Activated CD8-positive, alpha-beta memory T cell treated with anti-CD3 and anti-CD28 coated beads, Interleukin-2, amount 50 U/mL, for 4 hours (primary cell): ENCODE measurements at regions not wholly inside any gene's neighbourhood (a gene's known extent, or its start where the extent isn't known, plus 50 kb on each side); places are given as distances from the start of the nearest gene placed in this dataset.
"Not testable (repeated sequence)": the region's sequence is repeated elsewhere in the genome, so short reads cannot be mapped to it uniquely, and the experiment has no call there.

Experiments
- DNase-seq: peaks from one replicate; pipeline ENCODE4 v3.0.0-alpha.2; 2020

DNA sequence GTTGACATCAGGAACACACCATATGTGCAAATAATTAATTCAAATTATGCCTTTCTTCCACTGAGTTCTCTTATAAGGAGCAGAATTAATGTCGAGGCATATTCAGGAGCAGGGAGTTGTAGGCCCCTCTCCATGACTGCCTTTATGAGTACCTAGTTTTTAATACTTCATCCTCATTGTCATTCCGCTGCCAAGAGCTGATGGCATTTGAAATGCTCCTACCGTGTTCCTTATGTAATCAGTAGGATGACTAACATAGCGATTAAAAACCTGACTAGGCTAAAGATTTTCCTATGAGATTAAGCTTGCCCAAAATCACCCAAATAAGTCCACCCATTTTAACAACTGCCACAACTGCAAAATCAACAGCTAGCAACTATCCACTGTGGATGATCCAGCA is 220.6 kb downstream of the DHX15 start:
- DNase-seq = no peak

DNA sequence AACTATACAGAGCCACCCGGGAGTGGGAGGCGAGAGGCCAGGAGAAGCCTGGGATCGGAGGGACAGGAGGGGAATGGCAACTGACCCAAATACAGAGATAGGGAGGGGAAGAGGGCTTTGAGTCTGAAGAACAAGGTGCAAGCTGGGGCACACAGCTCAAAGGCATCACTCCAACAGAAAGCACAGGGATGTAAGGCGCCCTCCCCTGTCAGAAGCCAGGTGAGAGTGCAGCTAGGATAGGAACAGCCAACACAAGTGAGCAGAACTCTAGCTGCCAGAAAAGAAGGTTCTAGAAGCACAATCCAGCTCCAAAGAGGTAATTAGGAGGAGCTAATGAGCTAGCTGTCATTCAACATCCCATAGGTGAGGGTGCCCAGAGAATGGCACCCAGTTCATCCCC is 232.2 kb downstream of the DHX15 start:
- no peak for DNase-seq

DNA sequence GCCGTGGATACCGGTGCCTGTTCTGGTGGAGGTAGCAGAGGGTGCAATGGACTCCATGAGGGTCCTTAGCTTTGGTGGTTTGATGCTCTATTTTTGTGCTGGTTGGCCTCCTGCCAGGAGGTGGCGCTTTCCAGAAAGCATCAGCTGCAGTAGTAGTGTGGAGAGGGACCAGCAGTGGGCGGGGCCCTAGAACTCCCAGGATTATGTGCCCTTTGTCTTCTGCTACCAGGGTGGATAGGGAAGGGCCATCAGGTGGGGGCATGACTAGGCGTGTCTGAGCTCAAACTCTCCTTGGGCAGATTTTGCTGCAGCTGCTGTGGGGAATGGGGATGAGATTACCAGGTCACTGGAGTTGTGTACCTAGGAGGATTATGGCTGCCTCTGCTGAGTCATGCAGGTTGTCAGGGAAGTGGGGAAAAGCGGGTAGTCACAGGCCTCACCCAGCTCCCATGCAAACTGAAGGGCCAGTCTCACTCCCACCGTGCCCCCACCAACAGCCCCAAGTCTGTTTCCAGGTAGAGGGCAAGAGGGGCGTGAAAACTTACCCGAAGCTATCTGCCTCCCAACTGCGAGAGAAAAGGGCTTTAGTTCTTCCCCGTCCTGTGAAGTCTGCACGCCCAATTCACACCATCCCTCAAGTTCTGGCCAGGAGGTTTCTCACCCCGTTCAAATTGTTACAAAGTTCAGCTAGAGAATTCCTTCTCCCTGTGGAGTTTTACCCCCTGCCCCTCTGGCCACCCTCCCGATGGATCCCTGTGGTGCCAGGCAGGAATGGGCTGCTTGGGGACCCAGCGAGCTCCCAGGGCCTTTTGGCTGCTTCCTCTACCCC is 235.0 kb downstream of the DHX15 start:
- not testable (repeated sequence) for DNase-seq

DNA sequence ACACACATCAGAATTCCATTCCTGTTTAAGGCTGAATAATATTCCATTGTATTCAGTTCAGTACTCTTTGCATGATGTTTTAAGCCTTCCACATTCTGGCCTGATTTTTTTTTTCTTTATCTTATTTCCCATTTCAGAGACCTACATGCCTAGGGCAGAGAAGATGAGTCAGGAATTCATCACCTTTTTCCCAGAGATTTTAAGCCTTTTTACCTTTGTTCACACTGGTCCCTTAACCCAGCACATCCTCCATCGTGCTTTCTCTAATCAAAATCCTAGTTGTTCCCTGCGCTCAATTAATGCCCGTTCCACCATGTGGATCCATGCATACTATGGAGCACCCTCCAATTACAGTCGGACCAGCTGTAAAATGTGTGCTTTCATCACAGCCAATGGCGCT is 245.1 kb downstream of the DHX15 start:
- no peak for DNase-seq

DNA sequence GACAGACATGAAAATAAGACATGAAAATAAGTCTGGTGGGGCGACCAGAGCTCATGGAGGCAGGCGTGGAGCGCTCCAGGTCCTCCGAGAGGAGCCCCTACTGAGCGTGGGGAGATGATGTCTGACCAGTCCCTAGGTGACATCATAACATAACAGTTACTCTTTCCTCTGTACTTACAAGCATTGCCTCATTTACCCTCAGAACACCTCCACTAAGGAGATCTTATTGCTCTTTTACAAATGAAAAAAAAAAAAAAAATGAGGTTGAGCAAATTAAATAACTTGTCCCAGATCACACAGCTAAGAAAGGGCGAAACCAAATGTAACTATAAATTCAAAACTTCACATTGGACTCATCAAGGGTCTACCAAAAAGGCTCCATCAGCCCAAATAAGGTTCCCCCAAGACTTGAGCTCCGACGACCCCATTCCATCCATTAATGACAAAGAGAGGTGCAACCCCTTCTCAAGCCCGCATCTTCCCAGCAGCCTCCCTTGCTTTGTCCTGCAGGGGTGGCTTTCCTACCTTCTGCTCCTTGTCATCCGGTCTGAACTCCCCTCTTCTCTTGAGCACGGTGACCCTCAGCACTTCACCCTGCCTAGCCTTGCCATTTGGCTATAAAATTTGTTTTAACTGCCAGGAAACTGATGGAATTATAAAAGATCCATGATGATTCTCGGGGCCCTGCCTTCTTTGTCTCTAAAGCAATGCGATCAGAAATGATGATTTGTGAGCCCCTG is 246.7 kb downstream of the DHX15 start:
- DNase-seq = no peak

DNA sequence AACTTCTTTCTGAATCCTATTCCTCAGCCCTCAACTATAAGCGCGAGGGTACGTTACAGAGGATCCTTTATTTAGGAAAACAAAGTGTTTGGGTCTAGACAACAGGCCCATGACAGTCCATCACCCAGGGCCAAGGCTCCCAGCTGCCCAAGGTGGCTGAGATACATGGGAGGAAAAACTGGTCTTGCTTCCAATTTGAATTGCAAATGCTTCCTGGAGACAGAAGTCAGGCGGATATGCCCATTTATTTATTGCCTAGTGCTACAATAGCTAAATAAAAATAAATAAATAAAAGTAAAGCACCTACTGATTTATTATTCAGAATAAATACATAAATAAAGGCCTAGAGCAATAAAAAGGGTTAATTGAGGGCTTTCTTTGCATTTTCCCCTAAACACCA is 248.7 kb downstream of the DHX15 start:
- DNase-seq = no peak

DNA sequence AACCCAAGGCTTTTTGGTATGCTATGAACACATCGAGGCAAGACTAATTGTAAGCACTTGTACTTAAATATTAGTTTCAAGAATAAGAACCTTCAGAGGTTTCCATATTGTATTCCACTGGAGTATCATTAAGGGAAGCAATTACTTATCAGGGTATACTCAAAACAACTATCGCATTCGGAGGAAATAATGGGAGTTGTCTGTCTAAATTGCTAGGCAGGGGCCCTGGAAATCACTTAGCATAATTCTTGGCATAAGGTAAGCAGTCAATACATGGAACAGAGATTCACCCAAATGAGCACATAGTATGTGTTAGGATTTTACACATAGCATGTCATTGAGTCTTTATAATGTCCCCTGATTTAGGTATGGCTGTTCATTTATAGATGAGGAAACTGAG is 249.4 kb downstream of the DHX15 start:
- DNase-seq = no peak

DNA sequence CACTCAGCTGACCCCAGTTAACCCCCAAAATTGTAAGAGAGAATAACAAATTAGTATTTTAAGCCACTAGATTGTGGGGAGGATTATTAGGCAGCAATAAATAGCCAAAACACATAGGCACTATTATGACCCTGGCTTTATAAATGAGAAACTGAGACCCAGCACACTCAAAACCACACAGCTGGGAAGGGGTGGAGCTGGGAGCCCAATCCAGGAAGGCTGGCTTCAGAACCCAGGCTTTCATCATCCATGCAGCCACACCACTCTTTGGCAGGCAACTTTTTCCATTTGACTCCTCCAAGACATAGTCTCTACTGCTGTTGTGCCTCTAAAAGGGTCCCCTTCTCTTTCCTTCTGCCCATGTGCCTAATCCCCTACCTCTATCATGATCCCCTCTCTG is 253.8 kb downstream of the DHX15 start:
- DNase-seq = no peak

DNA sequence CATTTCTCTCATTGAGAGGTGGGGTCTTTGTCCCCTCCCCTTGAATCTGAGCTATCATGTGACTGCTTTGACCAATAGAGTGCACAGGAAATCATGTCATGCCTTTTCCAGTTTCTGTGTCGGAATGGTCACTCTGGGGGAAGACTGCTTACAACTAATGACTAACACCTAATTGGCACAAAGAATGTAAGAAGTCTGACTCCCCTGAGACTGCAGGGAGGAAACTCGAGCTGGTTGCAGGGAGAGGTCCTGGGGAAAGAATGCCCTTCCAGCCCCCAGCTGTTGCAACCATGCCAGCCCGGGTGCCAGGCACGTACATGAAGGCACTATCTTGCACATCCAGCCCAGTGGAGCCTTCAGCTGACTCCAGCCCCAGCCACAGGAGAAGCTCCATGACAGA is 254.2 kb downstream of the DHX15 start:
- no peak for DNase-seq

DNA sequence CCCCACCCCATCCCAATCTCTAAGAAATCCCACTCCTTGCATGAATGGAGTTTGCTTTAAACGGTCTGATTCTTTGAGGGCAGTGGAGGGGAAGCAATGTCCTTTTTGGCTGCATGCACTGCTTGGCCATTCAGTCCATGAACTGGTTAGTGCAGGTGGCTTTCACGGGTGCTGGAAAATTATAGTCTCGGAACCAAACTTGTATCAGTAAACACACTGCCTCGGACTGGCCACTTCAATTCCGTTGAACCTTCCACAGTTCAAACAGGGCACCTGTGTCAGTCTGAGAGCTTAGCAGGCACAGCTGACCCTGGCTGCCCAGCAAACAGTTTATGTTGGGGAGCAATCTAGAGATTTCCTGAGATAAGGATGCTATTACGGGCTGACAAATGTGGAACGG is 255.6 kb downstream of the DHX15 start:
- no peak for DNase-seq

DNA sequence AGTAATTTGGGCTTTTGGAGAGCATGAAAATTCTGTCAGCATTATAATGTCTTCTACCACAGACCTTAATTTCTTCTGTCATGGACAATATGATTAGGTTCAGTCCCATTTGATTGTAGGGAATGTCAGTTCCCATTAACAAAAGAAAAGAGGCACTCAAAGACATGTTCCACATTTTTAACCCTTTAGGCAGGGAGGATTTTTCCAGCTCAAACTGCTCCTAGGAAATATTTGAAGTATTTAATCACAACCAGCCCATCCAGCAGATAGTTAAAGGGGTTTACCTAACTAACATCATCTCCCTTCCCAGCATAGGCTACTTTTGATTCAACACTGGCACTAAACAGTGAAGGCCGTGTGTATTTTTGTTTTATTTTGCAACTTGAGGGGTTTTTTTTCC is 256.0 kb downstream of the DHX15 start:
- DNase-seq = no peak

DNA sequence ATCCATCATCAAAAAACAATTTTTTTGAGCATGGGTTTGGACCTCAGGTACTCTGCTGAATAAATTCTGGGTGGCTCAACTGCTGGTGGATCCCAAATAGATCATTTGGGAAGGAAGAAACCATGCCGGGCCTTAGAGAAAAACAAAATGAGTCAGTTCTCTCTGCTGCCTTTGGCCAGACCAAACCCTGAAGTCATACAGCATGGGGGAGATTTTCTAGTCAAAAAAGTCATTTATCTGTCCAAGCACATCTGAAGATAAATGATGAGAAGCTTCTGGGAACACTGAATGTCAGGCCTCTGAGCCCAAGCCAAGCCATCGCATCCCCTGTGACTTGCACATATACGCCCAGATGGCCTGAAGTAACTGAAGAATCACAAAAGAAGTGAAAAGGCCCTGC is 261.4 kb downstream of the DHX15 start:
- DNase-seq = no peak

DNA sequence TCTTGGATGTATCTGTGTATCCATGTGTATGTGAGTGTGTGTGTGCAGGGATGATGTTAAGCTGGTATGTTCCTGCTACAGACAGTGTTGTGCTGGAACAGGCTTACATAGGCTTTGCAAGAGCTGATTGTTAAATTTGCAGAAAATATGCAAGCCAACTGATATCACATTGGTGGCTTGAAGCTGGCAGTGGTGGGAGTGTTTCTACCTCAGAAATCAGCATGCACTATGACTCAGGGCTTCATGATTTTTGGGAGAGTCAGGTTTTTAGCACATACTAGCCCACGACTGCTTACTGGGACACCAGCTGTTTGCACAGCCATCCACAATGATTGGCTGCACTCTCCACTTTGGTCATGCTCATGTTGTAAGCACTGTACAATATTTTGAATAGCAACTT is 261.8 kb downstream of the DHX15 start:
- no peak for DNase-seq

DNA sequence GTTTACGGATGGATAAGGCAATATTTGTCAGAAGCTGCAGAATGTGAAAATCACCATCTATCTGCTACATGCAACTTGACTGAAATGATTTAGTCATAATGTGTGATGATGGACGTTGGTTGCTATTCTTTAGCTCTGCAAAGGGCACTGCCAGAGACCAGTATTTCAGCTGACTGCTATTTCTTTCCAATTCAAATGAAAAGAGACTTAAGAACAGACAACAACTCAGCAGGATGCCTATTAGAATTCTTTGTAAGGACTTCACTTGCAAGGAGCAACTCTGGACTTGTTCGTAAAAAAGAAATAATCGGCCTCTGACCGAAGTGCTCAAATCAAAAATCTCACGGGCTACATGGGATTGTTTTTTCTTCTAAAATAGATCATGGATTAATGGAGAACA is 262.7 kb downstream of the DHX15 start:
- no peak for DNase-seq

DNA sequence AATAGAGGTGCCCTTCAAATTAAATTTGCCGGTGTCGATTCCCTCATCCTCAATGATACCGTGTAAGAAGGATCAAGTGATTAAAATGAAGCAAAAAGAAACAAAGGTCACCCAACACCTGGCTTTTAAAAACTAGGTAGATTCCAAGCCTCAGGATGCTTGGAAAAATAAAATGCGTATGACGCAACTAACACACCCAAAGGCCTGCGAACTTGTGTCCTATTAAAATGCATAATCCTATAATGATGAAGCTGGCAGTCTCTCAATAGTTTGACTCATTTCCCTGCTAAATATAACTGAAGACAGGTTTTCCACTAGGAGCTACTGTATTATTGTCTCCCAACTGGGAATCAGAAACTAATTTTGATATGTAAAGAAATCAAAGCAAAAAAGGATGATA is 263.2 kb downstream of the DHX15 start:
- DNase-seq = no peak

DNA sequence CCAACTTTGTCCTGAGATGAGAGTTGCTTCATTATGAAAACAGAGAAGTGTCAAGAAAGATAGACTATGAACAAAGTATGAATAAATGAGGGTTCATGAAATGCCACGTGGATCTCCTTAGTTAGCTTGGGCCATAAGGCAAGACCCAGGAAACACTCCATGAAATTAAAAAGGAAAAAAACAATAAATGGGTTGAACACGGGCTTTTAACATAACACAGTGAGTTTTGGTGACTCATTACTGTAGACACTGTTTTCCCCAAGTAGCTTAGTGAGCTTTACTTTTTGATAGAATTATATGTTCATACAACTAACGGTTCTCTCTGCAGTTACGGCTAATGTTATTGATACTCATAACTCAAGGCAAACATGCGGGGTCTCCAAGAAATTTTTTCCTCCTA is 265.0 kb downstream of the DHX15 start:
- no peak for DNase-seq

DNA sequence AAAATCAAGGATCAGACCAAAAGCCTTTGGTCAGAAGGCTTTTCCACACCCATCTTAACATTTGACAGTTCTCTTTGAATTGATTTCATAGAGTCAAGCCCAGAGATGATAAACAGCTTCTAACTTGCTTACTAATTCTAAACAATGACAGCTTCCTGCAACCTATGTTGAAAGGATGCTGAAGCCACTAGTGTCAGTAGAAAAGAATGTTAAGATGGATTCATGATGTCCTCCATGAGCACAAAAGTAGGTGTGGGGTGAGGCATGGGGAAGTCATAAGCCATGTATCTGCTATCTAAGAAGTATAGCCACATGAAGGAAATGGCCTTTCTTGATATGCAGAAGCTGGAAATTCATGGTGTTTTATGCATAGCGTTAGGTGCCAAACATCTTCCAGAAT is 269.3 kb downstream of the DHX15 start:
- DNase-seq = no peak

DNA sequence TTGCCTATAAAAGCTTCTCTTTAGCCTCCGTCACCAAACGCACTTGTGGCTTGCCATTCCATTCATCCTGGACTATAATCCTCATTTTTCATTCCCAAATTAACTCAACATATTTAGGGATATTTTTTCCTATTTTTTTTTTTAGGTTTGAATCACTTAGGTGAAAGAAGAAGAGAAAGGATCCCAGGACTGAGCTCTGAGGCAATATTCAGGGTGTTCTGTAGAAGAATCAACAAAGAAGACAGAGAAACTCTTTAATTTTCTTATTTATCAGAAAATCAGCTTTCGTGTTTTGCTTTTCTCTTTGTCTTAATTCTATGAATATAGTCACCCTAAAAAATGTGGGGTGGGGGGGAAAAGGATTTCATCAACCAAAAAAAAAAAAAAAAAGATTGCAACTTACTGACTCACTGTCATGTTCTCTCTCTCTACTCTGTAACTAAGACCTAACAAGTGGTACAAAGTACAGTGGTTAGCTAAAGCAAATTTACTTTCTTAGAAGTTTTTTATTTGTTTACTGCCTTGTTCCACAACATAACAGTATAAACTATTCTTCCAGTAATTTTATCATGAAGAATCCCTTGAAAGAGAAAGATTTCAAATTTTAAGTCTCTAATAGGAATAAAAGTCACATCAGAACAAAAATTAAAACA is 272.0 kb downstream of the DHX15 start:
- no peak for DNase-seq

DNA sequence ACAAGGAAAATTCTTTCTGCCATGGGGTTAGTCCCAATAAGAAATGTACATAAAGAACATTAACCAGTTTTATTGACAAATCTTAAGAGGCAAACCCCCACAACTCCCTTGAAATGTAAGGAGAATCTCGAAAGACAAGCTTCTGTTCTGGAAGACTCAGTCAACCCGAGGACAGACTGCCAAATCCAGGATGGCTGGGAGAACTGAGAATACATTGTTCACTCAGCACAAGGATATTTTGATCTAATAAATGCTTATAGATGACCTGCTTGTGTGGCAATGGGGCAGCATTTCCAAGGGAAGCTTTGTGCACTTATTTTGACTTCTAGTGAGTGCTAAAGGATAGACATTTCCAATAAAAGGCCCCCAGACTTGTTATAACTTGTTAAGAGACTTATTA is 280.4 kb downstream of the DHX15 start:
- no peak for DNase-seq

DNA sequence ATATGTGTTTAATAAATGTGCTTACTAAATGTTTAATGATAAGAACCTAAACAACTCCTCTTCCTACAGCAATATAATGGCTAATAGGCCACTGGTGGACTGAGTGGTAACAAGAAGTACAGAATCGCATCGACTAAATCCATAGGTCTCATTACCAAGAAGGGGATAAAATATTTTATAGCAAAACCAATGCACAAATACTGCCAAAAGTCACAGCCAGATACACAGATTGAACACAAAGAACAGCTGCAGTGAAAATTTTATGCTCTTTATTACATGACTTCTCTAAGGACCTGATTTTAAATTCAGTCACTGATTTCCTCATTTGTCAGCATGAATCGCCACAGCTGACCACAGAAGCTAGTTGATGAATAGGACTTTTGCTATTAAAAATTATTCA is 285.4 kb downstream of the DHX15 start:
- DNase-seq = no peak

DNA sequence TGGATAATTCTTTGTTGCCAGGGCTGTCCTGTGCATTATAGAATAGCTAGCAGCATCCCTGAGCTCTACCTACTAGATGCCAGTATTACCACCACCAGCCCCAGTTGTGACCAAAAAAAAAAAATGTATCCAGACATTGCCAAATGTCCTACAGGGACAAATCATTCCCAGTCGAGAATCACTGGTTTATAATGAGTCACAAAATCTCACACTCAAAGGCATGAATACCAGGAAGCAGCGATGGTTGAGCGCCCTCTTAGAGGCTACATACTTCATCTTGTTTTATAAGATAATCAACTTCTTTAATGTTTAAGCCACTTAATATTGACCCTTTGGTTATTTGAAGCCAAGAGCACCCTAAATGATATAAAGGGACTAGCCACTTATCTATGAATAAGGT is 297.3 kb downstream of the DHX15 start:
- DNase-seq = no peak

DNA sequence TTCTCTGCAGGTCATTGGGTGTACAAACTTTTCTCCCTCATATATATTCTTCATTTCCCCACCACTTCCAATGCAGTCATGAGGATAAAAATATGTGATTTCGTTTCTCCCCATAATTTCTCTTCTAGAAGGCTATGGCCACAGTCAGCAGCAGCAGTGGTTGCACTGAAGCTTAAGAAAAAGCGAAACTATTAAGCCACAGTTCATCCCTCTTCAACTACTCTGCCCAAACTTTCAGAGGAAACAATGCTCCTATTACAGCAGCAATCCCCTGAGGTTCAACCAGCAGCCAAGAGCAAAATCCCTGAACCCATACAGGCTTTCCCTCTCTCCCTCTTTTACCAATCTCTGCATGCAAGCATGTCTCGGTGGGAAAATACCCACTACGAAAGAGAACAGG is 298.6 kb downstream of the DHX15 start:
- DNase-seq = no peak

DNA sequence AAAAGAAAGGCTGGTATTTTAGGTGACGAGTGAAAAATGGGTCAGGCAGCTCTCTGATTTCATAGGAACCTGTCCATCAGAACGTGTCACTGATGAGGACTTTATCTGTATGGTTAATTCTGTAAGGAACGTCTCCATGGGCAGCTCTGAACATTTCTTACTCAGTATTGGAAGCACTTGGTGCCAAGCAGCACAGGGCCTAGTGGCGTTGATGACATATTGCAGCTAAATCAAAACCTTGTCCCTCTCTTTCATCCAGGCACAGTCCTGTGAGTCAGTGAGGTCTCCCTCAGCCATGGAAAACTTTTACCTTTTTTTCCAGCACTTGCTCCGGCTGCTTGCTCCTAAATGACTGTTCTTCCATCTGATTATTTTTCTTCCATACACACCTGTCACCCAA is 301.9 kb downstream of the DHX15 start:
- no peak for DNase-seq

DNA sequence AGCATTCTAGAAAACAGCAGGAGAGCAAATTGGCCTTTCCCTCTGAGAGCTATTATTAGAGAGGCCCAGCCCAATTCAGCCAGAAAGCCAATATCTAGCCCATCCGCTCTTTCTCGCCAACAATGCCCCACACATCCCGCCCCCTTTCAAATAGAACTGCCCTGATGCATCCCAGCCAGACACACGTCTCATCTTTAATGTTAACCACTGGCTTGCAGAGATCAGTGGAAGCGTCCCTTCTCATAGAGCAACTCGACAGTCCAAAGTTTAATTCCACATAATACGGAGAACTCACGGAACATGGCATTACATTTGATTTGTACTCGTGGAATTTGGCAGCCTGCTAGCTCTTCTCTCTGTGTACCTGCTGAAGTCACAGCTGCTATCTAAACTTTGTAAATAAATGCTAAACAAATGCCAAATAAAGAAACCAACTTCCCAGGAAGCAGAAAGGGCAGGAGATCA is 304.4 kb downstream of the DHX15 start:
- DNase-seq = no peak
